Astrocyte (in vitro differentiated cells and primary cell): ENCODE measurements at regions not wholly inside any gene's neighbourhood (a gene's known extent, or its start where the extent isn't known, plus 50 kb on each side); places are given as distances from the start of the nearest gene placed in this dataset.

ENCODE experiments used
- CTCF ChIP-seq: IDR thresholded peaks from 2 replicates; pipeline ENCODE4 v1.5.1; 2011; ENCODE audit warnings: low read depth, mild to moderate bottlenecking, inconsistent platforms, low read length, moderate library complexity; ENCODE audit not compliant: insufficient read depth
- EZH2 ChIP-seq: IDR thresholded peaks from 2 replicates; pipeline ENCODE4 v1.6.1; 2012; ENCODE audit warnings: mild to moderate bottlenecking, low read length, inconsistent platforms; ENCODE audit not compliant: insufficient read depth

GRCh38 chr1:42052072-42052699, 101.0 kb upstream of the GUCA2B start:
- no peak for TF ChIP-seq CTCF
- TF ChIP-seq EZH2 = no peak
